Keratinocyte (primary cell): ENCODE measurements at regions not wholly inside any gene's neighbourhood (a gene's known extent, or its start where the extent isn't known, plus 50 kb on each side); places are given as distances from the start of the nearest gene placed in this dataset.

ENCODE experiments used
- DNase-seq: peaks from one replicate; pipeline ENCODE4 v3.0.0-alpha.2; 2011; ENCODE audit warnings: low read depth, missing footprints, low spot score
- FAIRE-seq: peaks from 2 replicates; lab custom pipeline; 2011; peaks lifted over from hg19 to GRCh38; lab: Jason Lieb, UNC
- H2AFZ ChIP-seq: 2 replicates; pipeline ENCODE4 v1.6.0; 2012; ENCODE audit warnings: low read length, control low read depth, inconsistent platforms; ENCODE audit not compliant: control insufficient read depth
- H3K27ac ChIP-seq: 2 replicates; pipeline ENCODE4 v1.5.1; 2011; ENCODE audit warnings: low read length; ENCODE audit not compliant: control insufficient read depth, insufficient read depth
- H3K27me3 ChIP-seq: 3 replicates; pipeline ENCODE4 v1.6.0; 2011; ENCODE audit warnings: low read length; ENCODE audit not compliant: control insufficient read depth, insufficient read depth; ENCODE audit errors: extremely low read depth
- H3K36me3 ChIP-seq, 2 experiments: 2 replicates in 1 of 2; 3 replicates in 1 of 2; pipeline ENCODE4 v1.5.1; 2011; ENCODE audit warnings: low read length in 2 of 2, mild to moderate bottlenecking in 1 of 2; ENCODE audit not compliant: control insufficient read depth in 2 of 2, insufficient read depth in 2 of 2; ENCODE audit errors: extremely low read depth in 1 of 2
- H3K4me1 ChIP-seq: 3 replicates; pipeline ENCODE4 v1.5.1; 2011; ENCODE audit warnings: low read length; ENCODE audit not compliant: control insufficient read depth, insufficient read depth; ENCODE audit errors: extremely low read depth
- H3K4me2 ChIP-seq: 3 replicates; pipeline ENCODE4 v1.6.0; 2011; ENCODE audit warnings: low read depth, low read length; ENCODE audit not compliant: control insufficient read depth, insufficient read depth; ENCODE audit errors: extremely low read depth
- H3K4me3 ChIP-seq, 3 experiments: fragments of 200-600 bp in 1 of 3; sonication (generic) in 1 of 3; 2 replicates in 2 of 3; 3 replicates in 1 of 3; pipeline ENCODE4 v1.5.1; 2011 to 2016; ENCODE audit warnings: low read length in 3 of 3, mild to moderate bottlenecking in 3 of 3, control low read depth in 2 of 3, inconsistent platforms in 1 of 3, low read depth in 1 of 3, mixed read lengths in 1 of 3, mixed run types in 1 of 3, moderate library complexity in 1 of 3; ENCODE audit not compliant: control insufficient read depth in 2 of 3, insufficient read depth in 2 of 3; ENCODE audit errors: extremely low read depth in 1 of 3
- H3K79me2 ChIP-seq: 2 replicates; pipeline ENCODE4 v1.6.0; 2012; ENCODE audit warnings: low read length; ENCODE audit not compliant: control insufficient read depth, insufficient read depth
- H3K9ac ChIP-seq: 3 replicates; pipeline ENCODE4 v1.6.0; 2011; ENCODE audit warnings: low read length; ENCODE audit not compliant: control insufficient read depth, insufficient read depth; ENCODE audit errors: extremely low read depth
- H3K9me1 ChIP-seq: 3 replicates; pipeline ENCODE4 v1.6.0; 2011; ENCODE audit warnings: low read length; ENCODE audit not compliant: control insufficient read depth, insufficient read depth; ENCODE audit errors: extremely low read depth
- H3K9me3 ChIP-seq: 2 replicates; pipeline ENCODE4 v1.5.1; 2012; ENCODE audit warnings: low read depth, low read length; ENCODE audit not compliant: control insufficient read depth
- H4K20me1 ChIP-seq: 3 replicates; pipeline ENCODE4 v1.6.0; 2011; ENCODE audit warnings: low read length; ENCODE audit not compliant: control insufficient read depth, insufficient read depth; ENCODE audit errors: extremely low read depth
- EZH2 ChIP-seq: IDR thresholded peaks from one replicate; pipeline ENCODE4 v1.6.1; 2012; ENCODE audit warnings: inconsistent platforms, mild to moderate bottlenecking, low read length, moderate library complexity
- dilution Hi-C: fragments of 300-500 bp; cut with MboI; formaldehyde crosslinking; loops from one replicate; pipeline ENCODE4 v1.7.0; 2020; ENCODE audit warnings: low sequenced_read_pairs; ENCODE audit not compliant: extremely low pct_ligation_motif_present
- TF ChIP-seq, protein P1 (sequence below), 3 experiments: IDR thresholded peaks in 1 of 3; conservative IDR thresholded peaks in 1 of 3; optimal IDR thresholded peaks in 1 of 3; 2 replicates in 2 of 3; 3 replicates in 1 of 3; pipeline versions ENCODE3 to v1.5.1; 2011; ENCODE audit warnings: low read length in 3 of 3, mild to moderate bottlenecking in 3 of 3, moderate library complexity in 2 of 3, control low read depth in 1 of 3, inconsistent platforms in 1 of 3; ENCODE audit not compliant: insufficient read depth in 2 of 3; ENCODE audit errors: extremely low read depth in 1 of 3

DNA sequence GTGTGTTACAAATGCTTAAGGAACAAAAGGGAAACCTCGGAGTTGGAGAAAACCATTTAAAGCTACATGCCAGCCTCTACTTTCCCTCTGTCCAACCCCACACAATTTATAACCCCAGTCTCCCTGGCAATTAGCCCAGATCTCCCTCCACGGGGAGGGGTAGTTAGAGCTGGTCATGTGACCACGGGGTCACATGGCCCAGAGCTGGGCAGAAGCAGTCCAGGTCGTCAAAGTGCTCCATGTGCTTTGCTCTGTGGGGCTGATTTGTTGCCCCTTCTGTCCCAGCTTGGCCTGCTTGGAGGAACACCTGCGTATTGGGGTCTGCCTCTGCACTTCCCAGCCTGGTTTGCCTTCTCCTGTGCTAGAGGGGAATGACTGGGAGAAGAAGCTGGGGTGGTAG is 219.1 kb downstream of the RBM19 start:
- no peak for FAIRE-seq
- Histone ChIP-seq H3K27me3 (no peaks in the 10 kb centered on the region), H2AFZ (no peak overlapping the region)

DNA sequence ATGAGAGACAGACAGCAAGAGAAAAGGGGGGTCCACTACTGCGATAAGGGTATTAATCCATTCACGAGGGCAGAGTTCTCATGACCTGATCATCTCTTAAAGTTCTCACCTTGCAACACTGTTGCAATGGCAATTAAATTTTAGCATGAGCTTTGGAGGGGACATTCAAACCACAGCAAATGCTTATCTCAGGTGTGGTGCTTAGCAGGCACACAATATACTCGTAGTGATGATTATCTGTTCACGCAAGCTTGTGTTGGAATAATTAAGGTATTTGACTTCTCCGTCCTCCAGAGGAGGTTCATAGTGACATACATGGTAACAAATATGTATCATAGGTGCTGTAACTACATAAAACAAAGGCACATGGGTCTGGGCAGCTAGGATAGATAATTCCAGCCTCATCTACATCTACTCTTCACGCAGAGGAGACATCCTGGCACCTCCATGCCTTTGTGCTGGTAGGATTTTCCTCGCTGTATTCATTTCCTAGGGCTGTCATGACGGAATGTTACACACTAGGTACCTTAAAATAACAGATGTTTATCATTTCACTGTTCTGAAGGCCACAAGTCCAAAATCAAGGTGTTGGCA is 221.2 kb downstream of the RBM19 start:
- Histone ChIP-seq H3K27me3 (no peaks in the 10 kb centered on the region), H3K79me2 (no peaks in the 10 kb centered on the region), H3K4me3 (no peak overlapping the region), H3K4me1 (no peaks in the 10 kb centered on the region), H2AFZ (no peak overlapping the region), H3K9me3 (no peaks in the 10 kb centered on the region), H3K36me3 (no peaks in the 10 kb centered on the region), H3K9ac (no peak overlapping the region), H4K20me1 (no peaks in the 10 kb centered on the region), H3K9me1 (no peaks in the 10 kb centered on the region), H3K4me2 (no peak overlapping the region), H3K27ac (no peak overlapping the region)
- dilution Hi-C loops, result no loop called here
- no peak for TF ChIP-seq EZH2
- TF ChIP-seq, protein P1, sequence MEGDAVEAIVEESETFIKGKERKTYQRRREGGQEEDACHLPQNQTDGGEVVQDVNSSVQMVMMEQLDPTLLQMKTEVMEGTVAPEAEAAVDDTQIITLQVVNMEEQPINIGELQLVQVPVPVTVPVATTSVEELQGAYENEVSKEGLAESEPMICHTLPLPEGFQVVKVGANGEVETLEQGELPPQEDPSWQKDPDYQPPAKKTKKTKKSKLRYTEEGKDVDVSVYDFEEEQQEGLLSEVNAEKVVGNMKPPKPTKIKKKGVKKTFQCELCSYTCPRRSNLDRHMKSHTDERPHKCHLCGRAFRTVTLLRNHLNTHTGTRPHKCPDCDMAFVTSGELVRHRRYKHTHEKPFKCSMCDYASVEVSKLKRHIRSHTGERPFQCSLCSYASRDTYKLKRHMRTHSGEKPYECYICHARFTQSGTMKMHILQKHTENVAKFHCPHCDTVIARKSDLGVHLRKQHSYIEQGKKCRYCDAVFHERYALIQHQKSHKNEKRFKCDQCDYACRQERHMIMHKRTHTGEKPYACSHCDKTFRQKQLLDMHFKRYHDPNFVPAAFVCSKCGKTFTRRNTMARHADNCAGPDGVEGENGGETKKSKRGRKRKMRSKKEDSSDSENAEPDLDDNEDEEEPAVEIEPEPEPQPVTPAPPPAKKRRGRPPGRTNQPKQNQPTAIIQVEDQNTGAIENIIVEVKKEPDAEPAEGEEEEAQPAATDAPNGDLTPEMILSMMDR (optimal IDR thresholded peaks at IDR 0.05 in 1 of 3, IDR thresholded peaks at IDR 0.05 in 1 of 3, conservative IDR thresholded peaks at IDR 0.05 in 1 of 3; ENCODE audit: extremely low read depth in 1 of 3, insufficient read depth in 2 of 3, low read length in 3 of 3), result no peak
- no peak for FAIRE-seq
- no peak for DNase-seq

More for the DNA sequence above, 219.1 kb downstream of the RBM19 start:
- no peaks in the 10 kb centered on the region for H3K9me1 ChIP-seq
- H4K20me1 ChIP-seq, result no peaks in the 10 kb centered on the region
- H3K36me3 ChIP-seq, result no peaks in the 10 kb centered on the region
- dilution Hi-C loops, result no loop called here
- no peak overlapping the region for H3K27ac ChIP-seq
- H3K4me3 ChIP-seq, result no peak overlapping the region
- H3K79me2 ChIP-seq, result no peaks in the 10 kb centered on the region
- TF ChIP-seq, protein P1 (optimal IDR thresholded peaks at IDR 0.05 in 1 of 3, IDR thresholded peaks at IDR 0.05 in 1 of 3, conservative IDR thresholded peaks at IDR 0.05 in 1 of 3; ENCODE audit: extremely low read depth in 1 of 3, insufficient read depth in 2 of 3, low read length in 3 of 3), result no peak
- no peak for TF ChIP-seq EZH2
- no peak overlapping the region for H3K9ac ChIP-seq
- no peak overlapping the region for H3K4me2 ChIP-seq
- H3K4me1 ChIP-seq, result no peaks in the 10 kb centered on the region
- no peaks in the 10 kb centered on the region for H3K9me3 ChIP-seq
- DNase-seq, result no peak
